Naive B cell (primary cell): ENCODE measurements at regions not wholly inside any gene's neighbourhood (a gene's known extent, or its start where the extent isn't known, plus 50 kb on each side); places are given as distances from the start of the nearest gene placed in this dataset.
"Not testable (repeated sequence)": the region's sequence is repeated elsewhere in the genome, so short reads cannot be mapped to it uniquely, and the experiment has no call there.

Experiments
- ATAC-seq, 2 donors: fragments of 150-1000 bp; cut with Tn5 transposase; 2 replicates each; pipeline ENCODE4 v1.10.0; 2021; ENCODE audit warnings: low read depth in 2 of 2, mild to moderate bottlenecking in 2 of 2, moderate library complexity in 2 of 2
- DNase-seq: peaks from one replicate; pipeline ENCODE4 v3.0.0; 2022
- H3K27ac Mint-ChIP-seq, 6 donors: one replicate each; pipeline ENCODE4 v1.8.0; 2020 to 2022; ENCODE audit warnings: mild to moderate bottlenecking in 6 of 6, mixed read lengths in 6 of 6, moderate library complexity in 5 of 6, inconsistent platforms in 2 of 6
- H3K27me3 Mint-ChIP-seq, 3 donors: one replicate each; pipeline ENCODE4 v1.8.0; 2021 to 2022; ENCODE audit warnings: mixed read lengths in 3 of 3, mild to moderate bottlenecking in 1 of 3
- H3K36me3 Mint-ChIP-seq, 2 donors: one replicate each; pipeline ENCODE4 v1.8.0; 2020 to 2022; ENCODE audit warnings: mixed read lengths in 2 of 2, inconsistent platforms in 1 of 2, mild to moderate bottlenecking in 1 of 2
- H3K4me1 Mint-ChIP-seq, 3 donors: one replicate each; pipeline ENCODE4 v1.8.0; 2020 to 2022; ENCODE audit warnings: mixed read lengths in 3 of 3, inconsistent platforms in 1 of 3, mild to moderate bottlenecking in 1 of 3, moderate library complexity in 1 of 3
- H3K4me3 Mint-ChIP-seq, 8 donors: one replicate each; pipeline ENCODE4 v1.8.0; 2020 to 2022; ENCODE audit warnings: mild to moderate bottlenecking in 8 of 8, mixed read lengths in 8 of 8, moderate library complexity in 8 of 8, inconsistent platforms in 2 of 8
- H3K9me3 Mint-ChIP-seq, 7 donors: one replicate each; pipeline ENCODE4 v1.8.0; 2020 to 2022; ENCODE audit warnings: mixed read lengths in 7 of 7, mild to moderate bottlenecking in 5 of 7, inconsistent platforms in 2 of 7, moderate library complexity in 1 of 7

DNA sequence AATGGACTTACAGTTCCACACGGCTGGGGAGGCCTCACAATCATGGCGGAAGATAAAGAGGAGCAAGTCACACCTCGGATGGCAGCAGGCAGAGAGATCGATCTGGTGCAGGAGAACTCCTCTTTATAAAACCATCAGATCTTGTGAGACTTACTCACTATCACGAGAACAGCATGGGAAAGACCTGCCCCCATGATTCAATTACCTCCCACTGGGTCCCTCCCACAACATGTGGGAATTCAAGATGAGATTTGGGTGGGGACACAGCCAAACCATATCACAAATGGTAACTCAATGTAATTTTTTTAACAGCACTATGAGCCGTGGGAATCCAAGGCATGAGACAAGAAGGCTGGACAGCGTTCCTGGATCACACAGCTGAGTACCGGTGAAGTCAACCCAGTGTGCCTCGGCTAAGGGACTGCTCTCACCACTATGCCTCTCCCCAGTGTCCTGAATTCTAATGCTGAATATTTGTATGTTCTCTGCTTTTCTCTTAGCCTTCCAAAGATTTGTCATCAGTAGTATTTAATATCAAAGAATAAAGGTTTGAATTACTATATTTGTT lies 84.3 kb downstream of the IRS2 start:
- H3K27me3 Mint-ChIP-seq: peaks cover 22 to 27% (median 23%) of the 10 kb centered on the region in 3 donors
- ATAC-seq, DNase-seq, H3K4me3 Mint-ChIP-seq, H3K36me3 Mint-ChIP-seq, H3K9me3 Mint-ChIP-seq: not testable (repeated sequence)
- peak overlapping the region in 1 of 6 donors; percentile 5 for H3K27ac Mint-ChIP-seq
- peaks cover 23 to 42% (median 31%) of the 10 kb centered on the region in 3 donors for H3K4me1 Mint-ChIP-seq

DNA sequence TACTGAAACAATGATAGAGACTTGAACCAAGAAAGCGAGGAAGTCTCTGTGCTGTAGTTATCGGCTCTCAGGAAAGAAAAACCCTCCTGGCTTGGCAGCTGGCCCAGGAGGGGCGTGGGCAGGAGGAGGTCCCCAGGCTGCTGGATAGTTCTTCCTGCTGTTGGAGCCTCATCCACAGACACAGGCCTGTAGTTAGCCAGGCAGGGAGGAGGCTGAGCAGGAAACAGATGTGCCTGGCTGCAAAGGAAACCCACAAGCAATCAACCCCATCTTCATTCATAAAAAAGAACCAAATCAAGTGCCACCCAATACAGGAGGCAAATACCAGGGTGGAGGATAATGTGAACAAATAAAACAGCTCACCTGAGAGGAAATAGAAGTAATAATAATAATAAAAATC lies 86.2 kb downstream of the IRS2 start:
- Mint-ChIP-seq H3K27me3 (peaks cover 13 to 16% (median 13%) of the 10 kb centered on the region in 3 donors), H3K4me3 (no peak overlapping the region), H3K9me3 (peaks cover 0 to 5% (median 0%) of the 10 kb centered on the region in 7 donors), H3K36me3 (peaks cover 0 to 8% of the 10 kb centered on the region in 2 donors), H3K27ac (peak overlapping the region in 2 of 6 donors; percentile 31 to 74), H3K4me1 (peaks cover 14 to 25% (median 16%) of the 10 kb centered on the region in 3 donors)
- ATAC-seq: peak; percentile 69 to 70
- DNase-seq: peak; percentile 24

DNA sequence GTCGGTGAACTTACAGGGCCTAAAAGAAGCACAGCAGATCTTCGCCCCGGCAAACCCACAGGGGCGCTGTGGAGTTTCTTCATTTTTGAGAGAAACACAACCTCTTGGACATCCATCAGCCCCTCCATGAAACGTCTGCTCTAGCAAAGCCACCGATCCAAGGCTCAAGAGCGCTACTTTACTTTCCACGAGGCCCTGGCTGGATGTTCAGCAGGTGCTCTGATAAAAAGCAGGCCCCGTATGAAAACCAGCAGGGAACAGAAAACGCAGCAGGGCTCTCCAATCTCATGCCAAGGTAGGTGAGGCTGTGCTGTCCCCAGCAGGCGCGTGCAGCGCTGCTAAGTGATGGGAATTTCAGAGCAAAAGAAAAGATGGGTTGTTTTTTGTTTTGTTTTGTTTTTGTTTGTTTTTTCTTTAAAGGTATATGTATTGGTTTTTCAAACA lies 86.7 kb downstream of the IRS2 start:
- no peak overlapping the region for H3K4me3 Mint-ChIP-seq
- peaks cover 8 to 11% (median 8%) of the 10 kb centered on the region in 3 donors for H3K27me3 Mint-ChIP-seq
- no peak overlapping the region for H3K27ac Mint-ChIP-seq
- peaks cover 0 to 5% of the 10 kb centered on the region in 2 donors for H3K36me3 Mint-ChIP-seq
- ATAC-seq (no peak), DNase-seq (no peak)
- H3K4me1 Mint-ChIP-seq: peaks cover 8 to 20% (median 10%) of the 10 kb centered on the region in 3 donors
- peaks cover 0 to 4% (median 0%) of the 10 kb centered on the region in 7 donors for H3K9me3 Mint-ChIP-seq

DNA sequence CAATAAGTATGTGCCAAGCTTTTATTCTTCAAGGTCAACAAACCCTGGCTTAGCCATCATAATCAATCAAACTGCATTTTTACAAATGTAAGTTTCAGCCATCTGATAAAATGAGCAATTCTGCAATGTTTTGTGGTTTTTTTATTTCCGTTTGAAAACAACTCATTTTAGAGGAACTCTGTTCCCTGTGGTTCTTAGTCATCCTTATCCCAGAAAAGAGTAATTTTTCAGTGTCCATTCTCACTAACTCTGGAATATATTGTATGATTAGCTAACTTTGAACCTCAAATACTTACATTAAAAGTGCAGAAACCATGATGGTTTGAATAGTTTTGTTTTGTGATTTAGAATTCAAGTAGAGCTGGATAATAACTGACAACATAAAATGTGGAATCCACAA lies 87.6 kb downstream of the IRS2 start:
- peaks cover 0 to 2% (median under 1%) of the 10 kb centered on the region in 3 donors for H3K27me3 Mint-ChIP-seq
- no peak overlapping the region for H3K27ac Mint-ChIP-seq
- no peak for ATAC-seq
- H3K9me3 Mint-ChIP-seq: no peaks in the 10 kb centered on the region
- no peak overlapping the region for H3K4me3 Mint-ChIP-seq
- H3K4me1 Mint-ChIP-seq: peaks cover 7 to 14% (median 9%) of the 10 kb centered on the region in 3 donors
- no peaks in the 10 kb centered on the region for H3K36me3 Mint-ChIP-seq
- no peak for DNase-seq

DNA sequence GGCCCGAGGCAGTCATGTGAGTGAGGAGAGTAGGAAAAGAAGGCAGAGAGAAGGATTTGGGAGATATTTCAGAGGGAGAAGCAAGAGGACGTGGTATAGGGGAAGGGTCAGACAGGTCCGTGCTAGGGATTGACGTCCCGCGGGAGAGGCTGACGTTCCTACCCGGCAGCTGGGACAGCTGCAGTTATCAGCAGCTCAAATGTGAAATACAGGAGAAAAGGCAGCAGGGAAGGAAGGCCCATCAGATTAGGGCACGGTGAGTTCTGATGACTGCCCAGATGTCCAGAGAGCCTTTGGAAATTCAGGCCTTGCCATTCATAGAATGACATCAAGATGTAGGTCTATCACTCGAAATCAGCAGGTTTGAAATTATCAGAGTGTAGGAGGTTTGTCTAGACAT lies 88.4 kb downstream of the IRS2 start:
- H3K27me3 Mint-ChIP-seq: no peaks in the 10 kb centered on the region
- H3K4me3 Mint-ChIP-seq: no peak overlapping the region
- no peaks in the 10 kb centered on the region for H3K9me3 Mint-ChIP-seq

DNA sequence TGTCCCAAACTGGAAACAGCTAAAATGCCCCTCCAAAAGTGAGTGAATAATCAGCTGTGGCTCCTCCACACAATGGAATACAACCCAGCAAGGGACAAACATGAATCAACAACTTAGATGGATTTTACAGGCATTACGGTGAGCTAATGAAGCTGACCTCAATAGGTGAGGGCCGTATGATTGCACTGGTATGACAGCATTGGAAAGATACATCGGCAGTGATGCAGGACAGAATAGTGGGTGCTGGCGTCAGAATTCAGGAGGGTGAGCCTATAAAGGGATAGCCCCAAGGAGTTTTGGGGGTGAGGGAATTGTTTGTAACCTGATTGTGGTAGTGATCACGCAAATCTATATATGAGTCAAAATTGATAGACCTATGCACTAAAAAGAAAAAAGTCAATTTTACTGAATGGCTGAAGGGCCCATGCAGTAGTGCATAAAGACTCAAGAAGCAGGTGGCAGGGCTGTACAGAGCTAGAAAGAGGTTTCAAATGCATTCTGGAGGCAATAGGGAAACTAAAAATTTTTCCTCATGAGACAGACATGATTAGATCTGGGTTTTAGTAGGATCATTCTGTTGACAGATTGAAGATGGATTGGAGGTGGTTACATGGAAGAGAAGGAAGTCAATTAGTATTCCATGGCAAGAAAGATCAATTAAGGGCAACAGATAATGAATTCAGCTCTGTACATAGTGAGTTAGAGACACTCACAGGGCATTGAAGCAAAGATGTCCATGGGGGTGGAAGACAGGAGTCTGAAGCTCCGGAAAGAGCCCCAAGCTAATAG lies 90.8 kb downstream of the IRS2 start:
- Mint-ChIP-seq H3K4me3 (no peak overlapping the region), H3K27ac (no peak overlapping the region), H3K4me1 (peaks cover 6 to 9% (median 7%) of the 10 kb centered on the region in 3 donors), H3K9me3 (no peaks in the 10 kb centered on the region), H3K36me3 (no peaks in the 10 kb centered on the region), H3K27me3 (no peaks in the 10 kb centered on the region)
- no peak for DNase-seq
- no peak for ATAC-seq

More for the DNA sequence above, 88.4 kb downstream of the IRS2 start:
- no peak for DNase-seq
- no peak for ATAC-seq
- Mint-ChIP-seq H3K36me3 (no peaks in the 10 kb centered on the region), H3K27ac (no peak overlapping the region), H3K4me1 (peaks cover 7 to 14% (median 9%) of the 10 kb centered on the region in 3 donors)

DNA sequence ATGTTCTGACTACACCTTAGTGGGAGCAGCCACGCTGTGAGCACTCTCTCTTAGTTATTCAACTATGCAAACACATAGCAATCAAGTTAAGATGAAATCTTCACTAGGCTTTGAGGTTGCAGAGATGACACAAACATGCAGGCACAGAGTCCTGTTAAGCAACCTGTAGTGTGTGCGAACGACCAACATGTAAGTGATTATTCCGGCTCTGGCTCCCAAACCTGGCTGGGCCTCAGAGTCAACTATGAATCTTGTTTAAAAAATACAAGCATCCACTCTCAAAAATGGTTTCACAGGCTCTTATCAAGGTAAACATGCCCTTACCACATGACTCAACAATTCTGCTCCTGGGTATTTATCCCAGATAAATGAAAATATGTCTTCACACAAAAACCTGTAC lies 91.4 kb downstream of the IRS2 start:
- no peak for DNase-seq
- Mint-ChIP-seq H3K27me3 (no peaks in the 10 kb centered on the region), H3K36me3 (no peaks in the 10 kb centered on the region), H3K4me1 (peaks cover 0 to 2% (median 1%) of the 10 kb centered on the region in 3 donors), H3K9me3 (no peaks in the 10 kb centered on the region), H3K27ac (no peak overlapping the region), H3K4me3 (no peak overlapping the region)
- no peak for ATAC-seq

DNA sequence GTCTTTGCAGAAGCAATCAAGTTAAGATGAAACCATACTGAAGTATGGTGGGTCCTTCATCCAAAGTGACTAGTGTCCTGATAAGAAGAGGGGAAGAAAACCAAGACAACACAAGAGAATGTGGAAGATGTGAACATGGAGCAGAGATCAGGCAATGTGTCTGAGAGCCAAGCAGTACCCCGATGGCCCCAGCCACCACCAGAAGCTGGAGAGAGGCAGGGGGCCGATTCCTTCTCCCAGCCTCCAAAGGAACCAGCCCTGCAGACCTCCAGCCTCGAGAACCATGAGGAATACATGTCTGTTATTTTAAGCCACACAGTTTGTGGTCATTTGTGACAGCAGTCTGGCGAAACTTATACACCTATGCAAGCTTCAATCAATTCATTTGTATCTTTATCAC lies 93.2 kb downstream of the IRS2 start:
- no peak for DNase-seq
- no peaks in the 10 kb centered on the region for H3K4me1 Mint-ChIP-seq
- no peak for ATAC-seq
- no peaks in the 10 kb centered on the region for H3K27me3 Mint-ChIP-seq
- no peaks in the 10 kb centered on the region for H3K36me3 Mint-ChIP-seq
- no peak overlapping the region for H3K4me3 Mint-ChIP-seq
- H3K27ac Mint-ChIP-seq: no peak overlapping the region
- no peaks in the 10 kb centered on the region for H3K9me3 Mint-ChIP-seq

DNA sequence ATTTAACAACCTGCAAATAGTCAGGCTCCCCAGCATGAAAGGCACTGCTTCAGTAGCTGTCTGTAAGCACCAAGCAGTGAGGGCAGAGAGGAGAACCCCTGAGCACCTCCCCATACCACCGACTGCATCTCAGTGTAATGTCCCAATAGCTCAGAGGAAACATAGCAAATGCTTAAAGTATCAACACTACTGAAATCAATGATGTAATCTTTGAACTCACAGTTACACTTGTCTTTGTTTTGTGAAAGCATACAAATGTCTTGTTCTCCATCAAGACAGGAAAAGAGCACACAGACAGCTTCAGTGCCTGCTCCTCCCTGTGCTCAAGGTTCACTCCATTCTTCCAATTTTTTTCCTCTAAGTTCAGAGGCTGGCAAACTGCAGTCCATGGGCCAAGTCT lies 94.7 kb downstream of the IRS2 start:
- Mint-ChIP-seq H3K4me3 (no peak overlapping the region), H3K36me3 (no peaks in the 10 kb centered on the region), H3K4me1 (no peaks in the 10 kb centered on the region)

DNA sequence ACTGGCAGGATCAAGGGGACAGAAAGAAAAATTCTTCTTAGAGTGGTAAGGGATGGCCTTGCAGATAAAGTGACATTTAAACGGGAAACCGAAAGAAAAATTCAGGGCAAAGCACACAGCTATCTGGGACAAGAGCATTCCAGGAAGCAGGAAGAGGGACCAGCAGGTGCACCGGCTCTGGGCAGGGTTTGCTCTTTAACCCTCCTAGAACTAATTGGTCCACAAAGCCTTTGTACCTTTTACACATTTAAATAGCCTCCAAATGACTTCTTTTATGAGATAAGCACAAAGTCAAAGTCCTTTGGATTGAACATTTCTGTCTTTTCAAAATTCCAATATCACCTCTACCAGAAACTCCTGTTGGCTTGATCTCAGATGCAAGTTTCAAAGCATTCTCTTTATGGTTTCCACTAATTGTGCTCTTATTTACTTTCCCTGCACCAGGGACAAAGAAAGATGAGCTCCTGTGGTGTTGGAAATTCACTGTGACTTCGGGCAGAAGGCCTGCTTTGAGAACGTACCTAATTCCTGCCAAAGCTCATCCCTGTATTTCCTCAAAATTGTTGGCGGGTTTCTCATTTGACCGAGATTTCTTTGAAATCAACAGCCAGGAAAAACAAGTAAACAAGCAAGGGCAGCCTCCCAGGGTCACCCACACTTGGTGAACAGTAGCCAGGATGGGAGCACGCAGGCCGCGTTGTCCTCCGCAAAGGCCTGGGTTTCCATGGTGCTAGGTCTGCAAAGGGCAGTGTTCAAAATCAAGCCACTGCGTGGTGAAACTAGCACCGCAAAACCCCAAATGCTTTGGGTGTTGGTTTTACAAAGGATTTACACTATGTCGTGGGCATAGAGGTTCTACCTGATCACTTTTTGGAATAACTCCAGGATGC lies 98.6 kb downstream of the IRS2 start:
- ATAC-seq (no peak), DNase-seq (no peak)
- H3K9me3 Mint-ChIP-seq: no peaks in the 10 kb centered on the region
- no peaks in the 10 kb centered on the region for H3K4me1 Mint-ChIP-seq
- H3K27me3 Mint-ChIP-seq: no peaks in the 10 kb centered on the region
- no peaks in the 10 kb centered on the region for H3K36me3 Mint-ChIP-seq
- H3K27ac Mint-ChIP-seq: no peak overlapping the region
- no peak overlapping the region for H3K4me3 Mint-ChIP-seq

More for the DNA sequence above, 94.7 kb downstream of the IRS2 start:
- no peak for ATAC-seq
- DNase-seq: no peak
- Mint-ChIP-seq H3K27ac (no peak overlapping the region), H3K9me3 (no peaks in the 10 kb centered on the region), H3K27me3 (no peaks in the 10 kb centered on the region)

DNA sequence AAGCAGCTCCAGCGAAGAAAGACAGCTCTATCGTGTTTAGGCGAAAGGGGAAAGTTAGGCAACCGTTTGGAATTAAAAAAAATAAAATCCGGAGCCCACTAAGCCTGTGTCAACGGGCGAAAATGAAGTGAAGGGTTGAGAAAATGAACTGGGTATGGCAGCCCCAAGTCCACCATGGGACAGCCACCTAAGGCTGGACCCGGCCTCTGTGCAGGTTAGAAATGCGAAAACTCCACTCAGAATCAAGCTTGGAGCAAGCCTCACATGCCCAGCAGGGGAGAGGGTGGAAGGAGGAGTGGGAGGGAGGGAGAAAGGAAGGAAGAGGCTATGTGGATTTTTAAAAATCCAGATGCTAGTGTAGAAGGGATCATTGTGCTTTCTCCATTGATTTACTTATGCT lies 101.2 kb downstream of the IRS2 start:
- ATAC-seq: no peak
- Mint-ChIP-seq H3K9me3 (peaks cover 0 to under 1% (median 0%) of the 10 kb centered on the region in 7 donors), H3K4me3 (no peak overlapping the region), H3K36me3 (no peaks in the 10 kb centered on the region), H3K27ac (no peak overlapping the region), H3K4me1 (no peaks in the 10 kb centered on the region), H3K27me3 (no peaks in the 10 kb centered on the region)
- DNase-seq: no peak

DNA sequence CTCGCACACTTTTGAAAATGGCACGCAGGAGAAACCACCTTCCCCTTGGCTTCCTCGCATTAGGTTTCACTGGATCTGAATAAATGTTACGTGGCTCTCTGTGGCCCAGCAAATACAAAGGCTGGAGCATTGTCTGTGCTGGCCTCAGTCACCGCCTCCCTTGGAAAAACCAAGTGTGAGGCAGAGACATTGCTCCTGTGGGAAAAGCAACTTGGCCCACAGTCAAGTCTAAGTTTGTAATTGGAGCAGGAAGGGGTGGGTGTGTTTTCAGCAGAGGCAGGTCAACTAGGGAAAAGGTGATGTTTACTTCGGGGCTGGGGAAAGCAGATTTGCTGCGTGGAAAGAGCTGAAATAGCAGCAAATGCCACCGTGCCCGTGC lies 101.6 kb downstream of the IRS2 start:
- Mint-ChIP-seq H3K9me3 (peaks cover 0 to 2% (median 0%) of the 10 kb centered on the region in 7 donors), H3K4me1 (no peaks in the 10 kb centered on the region), H3K4me3 (no peak overlapping the region), H3K36me3 (no peaks in the 10 kb centered on the region), H3K27ac (no peak overlapping the region), H3K27me3 (no peaks in the 10 kb centered on the region)
- ATAC-seq (no peak), DNase-seq (no peak)

DNA sequence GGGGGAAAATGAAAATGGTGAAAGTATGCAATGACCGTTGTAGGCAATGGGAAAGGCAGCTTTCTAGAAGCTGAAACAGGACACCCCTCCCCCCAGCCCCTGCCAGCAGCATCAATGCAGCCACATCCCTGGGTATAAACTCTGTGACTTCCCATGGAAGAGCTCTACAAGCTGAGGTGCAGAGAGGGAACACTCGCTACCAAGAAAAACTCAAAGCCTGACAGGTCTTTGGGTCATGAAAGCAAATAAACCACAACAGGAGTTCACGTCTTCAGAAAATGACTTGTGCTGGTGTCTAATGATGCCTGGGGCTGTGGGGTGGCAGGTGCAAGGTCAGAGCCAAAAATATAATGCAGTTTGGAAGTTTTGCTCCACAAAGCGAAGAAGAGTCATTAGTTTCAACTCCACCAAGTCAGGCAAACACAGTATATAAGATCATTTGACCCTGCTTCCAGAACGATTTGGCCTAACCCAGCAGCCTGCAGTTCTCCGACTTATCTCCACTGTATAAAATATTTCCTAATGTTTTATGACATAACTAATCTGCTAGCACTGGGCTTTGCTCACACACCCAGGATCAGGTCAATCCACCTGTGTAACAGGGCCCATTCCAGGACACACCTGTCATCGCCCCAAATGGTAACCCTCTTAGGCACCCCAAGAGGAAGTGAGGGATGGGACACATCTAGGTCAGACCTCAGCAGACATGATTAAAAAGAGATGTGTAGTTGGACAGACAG lies 102.1 kb downstream of the IRS2 start:
- no peak for ATAC-seq
- no peaks in the 10 kb centered on the region for H3K36me3 Mint-ChIP-seq
- peaks cover 0 to 2% (median 0%) of the 10 kb centered on the region in 7 donors for H3K9me3 Mint-ChIP-seq
- DNase-seq: no peak
- H3K27ac Mint-ChIP-seq: no peak overlapping the region
- H3K4me1 Mint-ChIP-seq: no peaks in the 10 kb centered on the region
- no peaks in the 10 kb centered on the region for H3K27me3 Mint-ChIP-seq
- H3K4me3 Mint-ChIP-seq: no peak overlapping the region
